HG03575 (cell line): ENCODE measurements at regions not wholly inside any gene's neighbourhood (a gene's known extent, or its start where the extent isn't known, plus 50 kb on each side); places are given as distances from the start of the nearest gene placed in this dataset.
"Not testable (repeated sequence)": the region's sequence is repeated elsewhere in the genome, so short reads cannot be mapped to it uniquely, and the experiment has no call there.

ENCODE experiments used
- ATAC-seq: cut with Tn5 transposase; IDR thresholded peaks from one replicate; pipeline ENCODE4 v1.9.1; 2021; ENCODE audit not compliant: unreplicated experiment, insufficient number of reproducible peaks, low FRiP score; ENCODE audit errors: extremely low read depth

- ATAC-seq = no peak
Measured at GRCh38 chr1:118828038-118828437, 160.1 kb downstream of the TBX15 start.

GRCh38 chr1:118827636-118828035 is 160.5 kb downstream of the TBX15 start:
- no peak for ATAC-seq

GRCh38 chr1:118827207-118827606 is 160.9 kb downstream of the TBX15 start:
- ATAC-seq = no peak

- no peak for ATAC-seq
Measured at GRCh38 chr1:118826669-118827068, 161.5 kb downstream of the TBX15 start.

- ATAC-seq = no peak
Measured at GRCh38 chr1:118825619-118826018, 162.5 kb downstream of the TBX15 start.

GRCh38 chr1:118821801-118822200 is 166.3 kb downstream of the TBX15 start:
- ATAC-seq = no peak

GRCh38 chr1:118820864-118821263 is 167.3 kb downstream of the TBX15 start:
- ATAC-seq = no peak

- ATAC-seq = no peak
Measured at GRCh38 chr1:118815909-118816308, 172.2 kb downstream of the TBX15 start.

- ATAC-seq = no peak
Measured at GRCh38 chr1:118812555-118812954, 175.6 kb downstream of the TBX15 start.

GRCh38 chr1:118811156-118811555 is 177.0 kb downstream of the TBX15 start:
- no peak for ATAC-seq

GRCh38 chr1:118809586-118809985 is 178.6 kb downstream of the TBX15 start:
- no peak for ATAC-seq

- ATAC-seq = not testable (repeated sequence)
Measured at GRCh38 chr1:118803128-118803527, 185.0 kb downstream of the TBX15 start.

- no peak for ATAC-seq
Measured at GRCh38 chr1:118791094-118791691, 196.9 kb downstream of the TBX15 start.

- no peak for ATAC-seq
Measured at GRCh38 chr1:118788463-118788862, 199.7 kb downstream of the TBX15 start.

- ATAC-seq = no peak
Measured at GRCh38 chr1:118786454-118787155, 201.5 kb downstream of the TBX15 start.

- ATAC-seq = no peak
Measured at GRCh38 chr1:118785246-118785645, 202.9 kb downstream of the TBX15 start.

GRCh38 chr1:118783095-118783758 is 204.9 kb downstream of the TBX15 start:
- no peak for ATAC-seq

GRCh38 chr1:118773656-118774055 is 214.5 kb downstream of the TBX15 start:
- no peak for ATAC-seq

- ATAC-seq = no peak
Measured at GRCh38 chr1:118767971-118768370, 220.2 kb downstream of the TBX15 start.

GRCh38 chr1:118753976-118754375 is 234.2 kb downstream of the TBX15 start:
- no peak for ATAC-seq
